ENCODE measurements at regions not wholly inside any gene's neighbourhood (a gene's known extent, or its start where the extent isn't known, plus 50 kb on each side); places are given as distances from the start of the nearest gene placed in this dataset.

GRCh38 chr2:217185265-217185995 lies 325.6 kb upstream of the TNP1 start:
- TF ChIP-seq CTCF (IDR thresholded peaks at IDR 0.05) (no peak), ZFX (IDR thresholded peaks at IDR 0.05; ENCODE audit: borderline replicate concordance) (no peak)
